SH-SY5Y (cell line): ENCODE measurements at regions not wholly inside any gene's neighbourhood (a gene's known extent, or its start where the extent isn't known, plus 50 kb on each side); places are given as distances from the start of the nearest gene placed in this dataset.

Source experiments
- GATA2 ChIP-seq: IDR thresholded peaks from 2 replicates; pipeline ENCODE4 v1.6.1; 2011; ENCODE audit warnings: mild to moderate bottlenecking, low read depth, low read length
- GATA3 ChIP-seq: IDR thresholded peaks from 2 replicates; pipeline ENCODE4 v1.6.1; 2011; ENCODE audit warnings: low read depth, mild to moderate bottlenecking, low read length, moderate library complexity

DNA sequence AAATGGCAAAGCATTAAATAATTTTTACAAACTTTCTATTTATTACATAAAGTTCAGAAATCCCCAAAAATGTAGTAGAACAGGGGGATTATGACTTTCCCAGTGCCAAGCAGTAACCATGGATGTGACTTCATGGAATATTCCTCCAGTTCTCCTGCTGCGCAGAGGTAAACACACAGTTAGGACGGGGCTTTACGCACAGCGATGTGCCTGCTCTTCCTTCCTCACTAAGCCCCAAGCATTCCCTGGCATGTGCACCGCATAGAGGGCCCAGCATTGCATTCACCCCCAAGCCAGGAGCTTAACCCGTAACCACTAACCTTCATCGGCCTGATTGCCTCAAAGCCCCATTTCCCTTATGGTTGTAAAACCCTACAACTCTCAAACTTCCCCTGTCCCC is 471.7 kb downstream of the SOX11 start:
- TF ChIP-seq GATA3 (no peak), GATA2 (no peak)
